ENCODE measurements at regions not wholly inside any gene's neighbourhood (a gene's known extent, or its start where the extent isn't known, plus 50 kb on each side); places are given as distances from the start of the nearest gene placed in this dataset.

GRCh38 chr2:187207126-187207525, 240.9 kb downstream of the CALCRL start:
- H3K27ac ChIP-seq, result no peak overlapping the region
- TF ChIP-seq ZFX (IDR thresholded peaks at IDR 0.05), result no peak
- no peak for TF ChIP-seq CTCF (conservative IDR thresholded peaks at IDR 0.05)

- TF ChIP-seq CTCF (conservative IDR thresholded peaks at IDR 0.05) (no peak), ZFX (IDR thresholded peaks at IDR 0.05) (no peak)
- no peak overlapping the region for H3K27ac ChIP-seq
Observed at GRCh38 chr2:187206471-187206870, 241.6 kb downstream of the CALCRL start.

- H3K27ac ChIP-seq, result no peak overlapping the region
- TF ChIP-seq CTCF (conservative IDR thresholded peaks at IDR 0.05), result no peak
- TF ChIP-seq ZFX (IDR thresholded peaks at IDR 0.05), result no peak
Observed at GRCh38 chr2:187206071-187206470, 242.0 kb downstream of the CALCRL start.

DNA sequence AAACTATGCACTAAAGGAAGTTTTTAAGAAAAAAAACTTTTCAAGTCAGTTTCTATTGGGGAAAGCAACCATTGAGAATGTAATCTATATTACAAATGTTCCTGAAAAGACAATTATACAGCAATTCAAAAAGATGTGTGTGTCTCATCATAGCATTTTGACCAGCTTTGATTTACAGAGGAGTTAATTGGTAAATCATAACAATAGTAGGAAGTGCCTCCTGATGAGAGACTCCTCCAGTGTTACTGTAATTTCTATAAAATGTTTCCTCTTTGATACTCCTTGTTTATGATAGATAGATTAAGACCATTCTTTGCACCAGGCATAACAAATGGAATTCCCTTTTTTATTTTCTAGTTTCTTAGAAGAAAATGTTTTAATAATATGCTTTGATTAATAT, 249.9 kb downstream of the CALCRL start:
- TF ChIP-seq CTCF (conservative IDR thresholded peaks at IDR 0.05) (no peak), ZFX (IDR thresholded peaks at IDR 0.05) (no peak)
- H3K27ac ChIP-seq, result no peak overlapping the region

- H3K27ac ChIP-seq, result no peak overlapping the region
- no peak for TF ChIP-seq CTCF (conservative IDR thresholded peaks at IDR 0.05)
- no peak for TF ChIP-seq ZFX (IDR thresholded peaks at IDR 0.05)
Observed at GRCh38 chr2:187194049-187194448, 254.0 kb downstream of the CALCRL start.

- no peak for TF ChIP-seq ZFX (IDR thresholded peaks at IDR 0.05)
- no peak for TF ChIP-seq CTCF (conservative IDR thresholded peaks at IDR 0.05)
- no peak overlapping the region for H3K27ac ChIP-seq
Observed at GRCh38 chr2:187188783-187189631, 259.0 kb downstream of the CALCRL start.

GRCh38 chr2:187187519-187187918, 260.5 kb downstream of the CALCRL start:
- no peak overlapping the region for H3K27ac ChIP-seq
- TF ChIP-seq CTCF (conservative IDR thresholded peaks at IDR 0.05) (no peak), ZFX (IDR thresholded peaks at IDR 0.05) (no peak)
